HG02759 (cell line): ENCODE measurements at regions not wholly inside any gene's neighbourhood (a gene's known extent, or its start where the extent isn't known, plus 50 kb on each side); places are given as distances from the start of the nearest gene placed in this dataset.
"Not testable (repeated sequence)": the region's sequence is repeated elsewhere in the genome, so short reads cannot be mapped to it uniquely, and the experiment has no call there.

Experiments
- ATAC-seq: cut with Tn5 transposase; IDR thresholded peaks from one replicate; pipeline ENCODE4 v1.9.1; 2021; ENCODE audit warnings: mild to moderate bottlenecking, moderate library complexity; ENCODE audit not compliant: unreplicated experiment

DNA sequence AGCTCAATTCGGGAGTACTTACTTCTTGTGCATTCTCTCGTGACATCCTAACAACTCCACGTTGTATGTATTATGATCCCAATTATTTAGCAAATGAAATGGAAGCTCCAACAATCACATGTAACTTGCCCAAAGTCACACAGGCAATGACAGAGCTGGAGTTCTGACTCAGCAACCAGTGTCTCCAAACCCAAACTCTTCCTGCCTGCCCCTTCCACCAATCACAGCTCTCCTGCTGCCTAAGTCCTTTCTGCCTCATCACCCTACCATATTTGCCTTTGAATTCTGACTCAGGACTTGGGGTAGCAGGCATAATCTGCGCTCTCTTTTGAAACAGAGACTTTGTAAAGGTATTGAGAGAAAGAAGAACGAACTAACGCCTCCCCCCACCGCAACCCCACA lies 245.2 kb upstream of the MAF start:
- ATAC-seq, result no peak

DNA sequence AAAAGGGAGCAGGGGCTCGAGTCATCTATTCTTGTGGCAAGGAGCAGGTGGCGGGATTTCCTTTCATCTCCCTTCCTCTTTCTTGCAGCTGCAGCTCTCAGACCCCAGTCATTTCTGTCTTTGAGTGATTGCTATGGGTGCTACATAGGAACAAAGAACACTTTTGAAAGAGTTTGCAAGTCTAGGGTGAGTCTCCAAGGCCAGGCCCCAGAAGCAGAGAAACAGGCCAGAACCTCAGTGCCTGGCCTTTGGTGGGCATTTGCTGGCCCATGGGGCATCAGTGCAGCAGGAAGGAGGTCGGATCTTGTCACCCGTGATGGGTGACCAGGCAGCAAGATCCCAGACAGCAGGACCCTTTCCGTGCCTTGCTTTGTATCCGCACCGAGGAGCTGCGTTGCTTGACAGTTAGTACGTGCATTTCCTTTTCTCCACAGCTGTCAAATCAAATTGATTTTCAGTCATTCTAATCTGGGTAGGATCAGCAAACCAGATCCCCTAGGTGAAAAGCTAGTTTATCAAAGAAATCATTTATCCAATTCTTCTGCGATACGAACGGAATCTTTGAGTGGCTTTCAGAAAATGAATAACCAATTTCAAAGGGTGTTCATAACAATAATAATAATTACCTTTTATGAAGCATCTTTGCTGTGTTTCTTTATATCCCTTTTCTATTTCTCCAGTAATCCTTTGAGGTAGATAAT lies 244.6 kb upstream of the MAF start:
- ATAC-seq, result peak; percentile 85

DNA sequence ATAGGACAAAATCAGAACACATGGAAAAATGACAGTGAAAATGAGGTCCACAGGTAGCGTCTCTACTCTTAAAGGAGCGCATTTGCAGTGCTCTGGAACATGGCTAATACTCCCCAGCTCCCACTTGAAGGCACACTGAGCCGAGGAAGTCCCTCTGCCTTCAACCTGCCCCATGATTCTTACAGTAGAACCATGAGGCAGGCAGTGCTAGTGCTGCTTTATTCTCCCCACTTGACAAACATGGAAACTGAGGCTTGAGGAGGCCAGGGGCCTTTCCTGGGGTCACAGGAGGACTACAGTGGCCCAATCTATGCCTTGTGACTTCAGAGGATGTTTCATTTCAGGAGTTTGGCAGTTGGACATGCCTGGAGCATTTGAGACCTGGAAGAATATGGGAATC lies 244.1 kb upstream of the MAF start:
- ATAC-seq, result no peak

DNA sequence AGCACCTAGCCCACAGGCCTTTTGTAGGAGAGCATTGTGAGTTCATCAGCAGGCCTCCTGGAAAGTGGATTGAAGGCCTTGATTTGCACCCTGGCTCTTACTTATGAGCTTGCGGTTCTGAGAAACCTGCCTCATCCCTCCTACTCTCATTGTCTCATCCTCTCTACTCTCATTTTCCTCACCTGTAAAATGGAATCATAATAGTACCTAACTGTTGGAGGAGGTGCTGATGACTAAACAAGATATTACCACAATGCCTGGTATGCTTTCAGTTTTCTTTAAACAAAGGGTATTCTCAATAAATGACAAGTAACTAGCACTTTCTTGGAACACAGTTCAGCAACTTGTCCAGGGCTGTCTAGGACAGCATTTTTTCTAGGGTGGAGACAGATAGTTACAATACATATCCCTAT lies 243.1 kb upstream of the MAF start:
- no peak for ATAC-seq

DNA sequence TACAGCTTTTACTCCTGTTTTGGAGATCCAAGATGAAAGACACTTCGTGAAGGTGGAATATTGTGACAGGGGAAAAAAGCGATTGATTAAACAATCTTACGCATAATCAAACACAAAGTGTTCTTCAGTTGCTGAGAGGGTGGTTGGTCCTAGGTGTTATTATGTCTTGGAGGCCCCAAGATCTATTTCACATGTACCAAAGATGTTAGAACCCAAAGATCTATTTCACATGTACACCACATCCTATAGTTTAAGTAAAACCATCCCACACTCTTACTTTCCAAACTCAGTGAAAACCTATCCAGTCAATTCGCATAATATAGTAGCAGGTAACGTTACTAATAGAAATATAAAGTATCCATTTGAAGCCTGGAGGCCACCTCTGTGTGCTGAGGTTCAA lies 242.6 kb upstream of the MAF start:
- no peak for ATAC-seq

DNA sequence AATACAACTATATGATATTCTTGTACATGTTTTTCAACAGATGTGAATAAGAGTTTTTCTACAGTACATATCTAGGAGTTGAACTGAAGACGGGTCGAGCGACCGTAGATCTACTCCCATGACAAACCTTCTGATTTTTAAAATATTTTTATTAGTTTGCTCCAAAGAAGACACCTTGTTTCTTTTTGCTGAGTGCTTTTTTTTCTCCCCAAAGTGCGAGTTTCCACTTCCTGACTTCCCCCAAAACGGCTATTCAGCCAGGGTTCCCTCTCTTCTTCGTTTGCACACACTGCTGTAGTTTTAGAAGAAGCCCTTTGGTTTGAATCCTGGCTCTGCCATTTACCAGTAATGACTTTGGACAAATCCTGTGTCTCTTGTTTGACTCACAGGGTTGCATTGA lies 241.7 kb upstream of the MAF start:
- no peak for ATAC-seq

DNA sequence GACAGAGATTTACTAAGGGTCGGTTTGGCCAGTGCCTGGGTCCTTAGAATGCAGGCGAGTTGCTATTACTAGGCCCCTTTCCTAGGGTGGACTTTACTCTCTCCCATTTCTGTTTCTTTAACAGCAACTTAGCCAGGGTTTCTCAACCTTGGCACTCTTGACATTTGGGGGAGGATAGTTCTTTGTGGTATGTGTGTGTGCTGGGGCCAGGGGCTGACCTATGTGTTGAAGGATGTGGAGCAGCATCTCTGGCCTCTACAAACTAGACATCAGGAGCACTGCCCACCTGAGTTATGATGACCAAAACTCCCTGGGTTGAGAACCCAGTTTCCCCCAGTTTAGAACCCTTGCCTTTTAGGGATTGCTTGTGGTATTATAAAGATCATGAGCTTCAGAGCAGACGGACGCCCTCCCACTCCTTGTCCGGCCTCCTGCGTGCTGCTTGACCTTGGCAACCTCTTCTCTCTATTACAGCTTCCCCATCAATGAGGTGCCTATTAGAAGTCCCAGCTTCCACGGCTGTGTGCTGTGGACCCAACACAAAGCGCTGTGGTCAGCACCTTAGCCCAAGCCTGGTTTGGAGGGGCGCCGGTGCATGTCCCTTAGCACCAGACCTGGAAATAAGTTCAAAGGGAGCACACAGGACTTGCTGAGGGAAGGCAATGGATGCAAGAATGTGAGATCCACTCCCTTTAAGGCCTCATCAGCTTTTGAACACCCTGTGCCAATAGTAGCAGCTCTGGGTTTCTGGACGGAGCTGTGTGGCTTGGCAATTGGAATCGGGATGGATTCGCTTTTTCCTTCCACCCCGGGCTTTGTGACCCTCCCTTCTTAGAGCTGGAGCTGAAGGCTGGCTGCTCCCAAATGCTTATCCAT lies 239.2 kb upstream of the MAF start:
- no peak for ATAC-seq

DNA sequence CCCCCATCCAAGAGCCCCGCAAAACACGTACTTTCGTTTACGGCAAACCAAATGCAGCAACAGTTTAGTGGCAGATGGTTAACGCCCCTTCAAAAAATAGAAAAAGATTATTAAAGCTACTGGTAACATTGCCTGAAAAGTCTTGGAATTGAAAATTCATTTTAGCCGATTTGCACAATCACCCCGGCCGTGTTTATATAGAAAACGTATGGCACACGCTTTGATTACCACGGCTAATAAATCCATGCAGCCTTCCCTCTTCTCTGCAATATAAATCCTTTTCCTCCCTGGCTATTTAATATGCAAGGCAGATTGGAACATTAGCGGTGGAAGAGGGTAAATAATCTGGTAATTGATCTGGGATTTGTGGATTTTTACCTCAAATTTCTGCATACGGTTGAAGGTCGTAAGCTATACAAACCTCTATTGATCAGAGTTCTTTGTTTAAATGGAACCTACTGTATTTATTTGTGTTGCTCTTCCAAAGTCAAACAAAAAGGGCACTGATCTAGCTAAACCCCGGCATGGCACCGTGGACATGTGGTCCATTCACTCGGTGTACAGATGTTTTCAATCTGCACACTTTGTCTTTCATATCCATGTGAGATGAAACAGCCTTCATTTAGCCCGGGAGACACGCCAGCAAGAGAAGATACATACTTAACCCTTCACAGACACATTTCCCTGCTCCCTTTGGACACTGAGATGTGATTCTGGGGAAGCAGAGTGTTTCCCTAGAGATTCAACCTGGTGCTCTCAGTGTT lies 238.1 kb upstream of the MAF start:
- ATAC-seq, result no peak

DNA sequence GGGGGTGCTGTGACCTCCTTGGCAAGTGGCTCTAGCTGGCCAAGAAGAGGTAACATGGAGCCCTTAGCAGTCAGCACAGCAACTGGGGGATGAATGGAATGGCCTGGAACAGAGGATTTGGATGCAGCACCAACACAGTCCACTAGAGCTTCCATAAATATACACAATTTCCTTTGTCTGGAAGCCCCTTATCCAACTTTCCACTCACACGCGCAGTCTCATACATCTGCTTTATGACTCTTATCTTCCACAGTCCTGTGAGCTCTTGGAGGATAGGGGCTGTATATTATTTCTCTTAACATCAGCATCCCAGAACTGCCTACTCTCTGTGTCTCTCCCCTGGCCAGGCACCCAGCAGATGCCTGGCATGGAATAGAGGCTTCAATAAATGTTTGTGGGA lies 235.6 kb upstream of the MAF start:
- no peak for ATAC-seq

DNA sequence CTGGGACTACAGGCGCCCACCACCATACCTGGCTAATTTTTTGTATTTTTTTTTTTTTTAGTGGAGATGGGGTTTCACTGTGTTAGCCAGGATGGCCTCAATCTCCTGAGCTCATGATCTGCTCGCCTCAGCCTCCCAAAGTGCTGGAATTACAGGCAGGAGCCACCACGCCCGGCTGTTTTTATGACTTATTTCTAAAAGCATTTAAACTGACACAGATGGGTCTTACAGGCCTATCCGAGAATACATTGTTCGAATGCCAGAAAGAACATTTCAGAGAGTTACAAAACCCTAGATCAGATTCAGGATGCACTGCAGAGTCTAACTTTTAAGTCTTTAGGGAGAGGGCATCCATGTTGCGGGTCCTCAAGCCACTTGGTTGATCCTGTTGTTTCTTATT lies 234.7 kb upstream of the MAF start:
- no peak for ATAC-seq

DNA sequence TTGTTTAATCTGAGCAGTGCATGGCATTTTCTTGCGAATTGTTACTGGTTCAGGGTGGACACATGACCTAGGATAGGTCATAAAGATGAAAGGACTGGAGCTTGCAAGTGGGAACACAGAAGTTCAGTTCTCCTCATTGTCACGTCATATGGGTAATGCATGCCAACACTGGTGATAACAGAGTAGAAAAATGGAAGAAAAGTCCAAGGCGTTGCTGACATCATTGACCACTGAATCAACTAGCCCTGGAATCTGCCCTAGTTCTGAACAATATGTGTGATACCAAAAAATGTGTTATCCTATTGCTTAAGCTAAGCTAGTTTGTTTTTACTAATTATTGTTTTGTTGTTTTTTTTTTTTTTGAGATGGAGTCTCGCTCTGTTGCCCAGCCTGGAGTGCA lies 234.2 kb upstream of the MAF start:
- ATAC-seq, result no peak

DNA sequence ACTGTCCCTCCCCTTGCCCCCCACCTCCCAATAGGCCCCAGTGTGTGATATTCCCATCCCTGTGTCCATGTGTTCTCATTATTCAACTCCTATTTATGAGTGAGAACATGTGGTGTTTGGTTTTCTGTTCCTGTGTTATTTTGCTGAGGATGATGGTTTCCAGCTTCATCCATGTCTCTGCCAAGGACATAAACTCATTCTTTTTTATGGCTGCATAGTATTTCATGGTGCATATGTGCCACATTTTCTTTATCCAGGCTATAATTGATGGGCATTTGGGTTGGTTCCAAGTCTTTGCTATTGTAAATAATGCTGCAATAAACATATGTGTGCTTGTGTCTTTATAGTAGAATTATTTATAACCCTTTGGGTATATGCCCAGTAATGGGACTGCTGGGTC lies 233.5 kb upstream of the MAF start:
- ATAC-seq, result not testable (repeated sequence)

DNA sequence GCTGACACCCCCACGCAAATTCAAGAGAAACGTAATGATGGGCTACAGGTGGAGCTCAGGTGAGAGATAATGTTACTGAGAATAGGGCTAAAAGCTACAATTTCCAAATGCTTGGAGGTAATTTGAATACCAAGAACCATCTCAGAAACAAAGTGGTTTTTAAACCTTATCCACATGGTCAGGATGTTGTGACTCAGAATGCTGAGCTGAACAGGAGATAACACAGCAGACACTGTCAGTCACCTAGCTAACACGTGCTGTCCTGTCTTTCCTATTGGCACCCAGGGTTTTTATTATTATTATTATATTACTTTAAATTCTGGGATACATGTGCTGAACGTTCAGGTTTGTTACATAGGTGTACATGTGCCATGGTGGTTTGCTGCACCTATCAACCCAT lies 233.0 kb upstream of the MAF start:
- ATAC-seq, result no peak

DNA sequence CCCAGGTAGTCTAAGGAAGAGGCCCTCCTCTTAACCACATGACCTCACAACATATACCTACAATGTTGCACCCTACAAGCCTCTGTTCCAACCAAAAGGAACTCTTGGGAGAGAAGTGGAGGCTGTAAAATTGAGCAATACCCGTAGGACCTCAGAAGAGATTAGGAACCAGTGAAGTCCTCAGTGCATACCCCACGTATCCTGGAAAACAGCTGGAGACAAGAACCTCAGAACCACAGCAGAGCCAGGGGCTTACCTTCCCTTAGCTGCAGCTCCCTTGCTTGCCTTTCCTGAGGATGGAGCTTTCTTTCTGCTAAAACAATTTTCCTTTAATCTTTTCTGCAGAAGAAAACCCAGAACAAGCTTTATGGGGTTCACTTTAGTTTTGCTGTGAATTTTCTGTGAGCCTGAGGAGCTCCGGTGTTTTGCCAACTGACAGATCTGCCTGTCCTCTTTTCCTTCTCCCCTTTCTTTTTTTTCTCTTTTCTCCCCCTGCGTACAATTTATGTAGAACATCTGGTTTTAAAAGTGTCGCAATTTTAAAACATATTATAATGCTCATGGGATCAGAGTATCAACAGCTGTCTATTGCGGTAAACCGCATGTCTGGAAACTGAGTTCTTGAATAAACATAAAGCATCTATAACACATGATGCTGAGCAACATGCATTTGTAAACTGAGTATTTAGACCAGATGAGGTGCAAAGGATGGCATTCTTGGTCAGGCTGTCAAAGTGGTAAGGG lies 226.4 kb upstream of the MAF start:
- no peak for ATAC-seq

DNA sequence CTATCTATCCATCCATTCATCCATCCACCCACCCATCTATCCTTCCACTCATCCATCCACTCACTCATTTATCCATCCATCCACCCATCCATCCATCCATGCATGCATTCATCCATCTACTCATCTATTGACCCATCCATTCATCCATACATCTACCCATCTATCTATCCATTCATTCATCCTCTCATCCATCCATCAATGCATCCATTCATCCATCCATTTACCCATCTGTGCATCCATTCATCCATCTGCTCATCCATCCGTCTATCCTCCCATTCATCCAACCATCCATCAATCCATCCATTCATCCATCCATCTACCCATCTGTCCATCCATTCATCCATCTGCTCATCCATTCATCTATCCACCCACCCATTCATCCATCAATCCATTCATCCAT lies 224.5 kb upstream of the MAF start:
- no peak for ATAC-seq

DNA sequence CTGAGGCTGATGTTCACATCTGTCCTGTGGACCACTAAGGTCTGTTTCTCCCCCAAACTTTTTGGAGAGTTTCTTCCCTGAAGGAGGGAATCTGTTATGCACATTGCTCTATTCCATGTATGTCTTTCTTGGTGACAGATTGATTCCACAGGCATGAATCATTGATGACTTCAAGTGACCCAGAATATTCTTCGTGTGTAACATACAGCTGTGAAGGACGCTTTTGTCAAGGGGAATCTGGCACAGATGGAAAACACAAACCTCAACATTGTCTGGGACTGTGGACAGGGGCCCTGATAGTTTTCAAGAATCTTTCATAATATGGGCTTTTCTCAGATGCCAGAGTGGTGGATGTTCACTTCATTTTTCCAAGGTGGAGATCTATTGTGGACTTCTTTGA lies 223.1 kb upstream of the MAF start:
- ATAC-seq, result no peak

DNA sequence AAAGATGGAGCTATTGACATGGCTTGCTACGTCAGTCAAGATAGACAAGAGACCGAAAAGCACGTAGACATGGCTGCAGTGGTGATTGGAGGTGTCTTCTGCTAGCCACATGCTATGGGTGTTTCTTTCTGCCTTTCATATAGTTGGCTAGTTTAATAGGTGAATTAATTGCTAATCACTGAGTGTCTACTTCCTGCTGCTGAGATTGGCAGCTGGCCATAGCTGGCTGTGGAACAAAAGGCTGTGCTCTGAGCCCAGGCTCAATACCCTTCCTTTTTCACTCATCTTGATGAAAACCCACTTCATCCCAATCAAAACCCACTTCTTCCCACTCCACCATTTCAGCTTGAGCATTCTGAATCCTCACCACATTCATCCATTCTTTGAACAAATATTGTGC lies 221.4 kb upstream of the MAF start:
- no peak for ATAC-seq

DNA sequence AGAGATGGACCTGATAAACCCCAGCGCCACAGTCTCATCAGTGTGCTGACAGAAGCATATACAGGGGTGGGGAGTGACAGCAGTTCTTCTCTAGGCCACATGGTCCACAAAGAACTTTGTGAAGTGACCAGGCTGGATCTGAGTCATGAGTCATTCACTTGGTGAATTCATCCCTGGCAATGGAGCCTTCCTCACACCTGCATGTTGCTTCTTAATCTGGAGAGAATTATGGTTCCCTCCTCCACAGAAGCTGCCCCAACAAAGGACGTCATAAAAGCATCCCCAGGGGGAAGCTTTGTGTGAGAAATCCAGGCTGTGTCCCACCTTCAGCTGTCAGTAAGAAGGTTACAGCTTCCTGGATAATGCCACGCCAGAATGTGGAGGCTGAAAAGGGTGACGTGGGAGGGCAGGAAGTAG lies 215.6 kb upstream of the MAF start:
- ATAC-seq, result no peak

DNA sequence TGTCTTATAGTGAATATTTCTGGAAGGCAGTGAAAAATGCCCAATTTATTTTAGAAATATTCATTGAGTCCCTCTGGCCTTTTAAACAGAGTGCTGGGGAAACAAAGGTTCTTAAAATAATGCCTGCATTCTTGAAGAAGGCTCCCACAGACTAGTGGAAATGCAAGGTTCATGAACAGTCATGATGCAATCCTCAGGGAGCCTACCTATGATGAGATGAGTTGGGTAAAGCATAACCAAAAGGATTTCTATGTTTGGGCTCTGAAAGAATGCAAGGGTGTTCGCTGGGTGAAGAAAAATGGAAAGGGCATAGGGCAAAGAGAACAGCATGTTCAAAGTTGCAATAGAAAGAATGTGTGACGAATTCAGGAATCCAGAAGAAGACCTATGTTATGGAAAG lies 214.5 kb upstream of the MAF start:
- ATAC-seq, result no peak

DNA sequence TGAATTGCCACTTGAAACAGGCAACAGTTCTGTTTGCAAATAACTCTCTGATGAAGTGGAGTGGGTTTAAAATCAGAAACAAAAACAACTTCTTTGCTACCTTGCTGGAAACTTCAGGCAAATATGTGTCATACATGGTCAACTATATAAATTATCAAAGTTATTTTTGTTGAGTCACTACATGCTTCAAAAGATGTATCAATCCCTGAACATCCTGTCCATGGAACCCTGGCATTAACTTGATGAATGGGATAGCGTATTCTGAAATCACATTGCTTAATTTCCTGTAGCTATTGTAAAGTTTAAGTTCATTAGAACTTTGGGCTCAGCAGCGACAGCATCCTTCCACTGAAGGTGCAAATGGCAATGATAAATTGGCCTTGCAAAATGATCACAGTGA lies 213.6 kb upstream of the MAF start:
- ATAC-seq, result no peak

DNA sequence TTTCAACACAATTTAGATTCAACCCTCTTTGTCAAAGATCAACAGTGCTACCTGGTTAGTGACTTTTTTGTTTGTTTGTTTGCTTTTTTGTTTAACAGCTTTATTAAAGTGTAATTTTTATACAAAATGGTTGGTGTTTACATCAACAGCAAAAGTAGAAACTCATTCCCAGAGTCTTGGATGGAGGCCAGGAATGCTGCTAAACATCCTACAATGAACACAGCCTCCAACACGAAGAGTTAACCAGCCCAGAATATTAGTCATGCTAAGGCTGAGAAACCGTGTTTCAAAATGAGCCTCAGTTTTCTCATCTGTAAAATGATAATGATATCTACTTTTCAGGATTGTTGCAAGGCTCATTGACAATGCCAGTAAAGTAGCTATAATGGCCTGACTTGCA lies 211.0 kb upstream of the MAF start:
- ATAC-seq, result no peak
